Muscle of arm (tissue), 1 donor: ENCODE measurements at regions not wholly inside any gene's neighbourhood (a gene's known extent, or its start where the extent isn't known, plus 50 kb on each side); places are given as distances from the start of the nearest gene placed in this dataset.
"Not testable (repeated sequence)": the region's sequence is repeated elsewhere in the genome, so short reads cannot be mapped to it uniquely, and the experiment has no call there.

Experiments
- DNase-seq: peaks from one replicate; pipeline ENCODE4 v3.0.0-alpha.2; 2013

DNA sequence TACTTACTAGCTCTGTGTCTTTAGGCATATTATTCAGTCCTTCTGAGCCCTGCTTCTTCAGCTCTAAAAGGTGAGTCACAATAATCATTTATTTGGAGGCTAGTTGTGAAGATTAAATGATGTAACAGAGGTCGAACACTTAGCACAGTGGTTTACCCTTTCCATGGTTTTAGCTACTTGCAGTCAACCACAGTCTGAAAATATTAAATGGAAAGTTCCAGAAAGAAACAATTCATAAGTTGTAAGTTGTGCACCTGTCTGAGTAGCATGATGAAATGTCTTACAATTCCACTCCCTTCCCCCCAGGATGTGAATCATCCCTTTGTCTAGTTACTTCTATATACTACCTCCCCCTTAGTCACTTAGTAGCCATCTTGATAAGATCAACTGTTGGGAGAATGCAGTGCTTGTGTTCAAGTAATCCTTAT, 217.6 kb upstream of the THUMPD2 start:
- DNase-seq: no peak

DNA sequence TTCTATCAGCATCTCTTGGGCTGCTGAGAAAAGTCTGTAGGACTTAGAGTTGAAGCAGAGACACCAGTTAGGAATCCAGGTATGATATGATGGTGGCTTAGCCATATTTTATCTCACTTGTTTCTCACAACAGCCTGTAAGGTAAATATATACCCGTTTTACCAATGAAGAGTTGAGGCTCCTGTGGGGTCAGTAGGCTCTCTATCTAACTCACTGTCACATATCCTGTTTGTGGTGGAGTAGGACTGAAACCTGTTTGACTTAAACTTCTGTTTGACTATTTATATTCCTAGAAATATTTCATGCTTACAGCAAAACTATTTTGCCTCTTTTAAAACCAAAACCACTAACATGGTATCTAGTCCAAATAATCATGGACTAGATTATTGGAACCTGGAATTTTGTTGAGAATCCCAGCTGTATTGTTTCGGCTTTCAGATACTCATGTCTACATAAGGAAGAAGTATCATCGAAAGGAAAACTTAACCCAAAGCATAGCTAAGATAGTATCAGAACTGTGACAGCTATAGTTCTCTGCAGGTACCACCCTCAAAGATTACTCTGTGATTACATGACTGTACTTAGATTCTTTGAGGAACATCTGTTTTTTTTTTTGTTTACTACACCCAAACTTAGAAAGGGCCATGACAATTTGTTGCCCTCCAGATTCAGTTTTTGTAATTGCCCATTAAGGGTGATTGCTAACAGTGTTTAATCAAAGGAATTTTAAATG, 216.1 kb upstream of the THUMPD2 start:
- no peak for DNase-seq

DNA sequence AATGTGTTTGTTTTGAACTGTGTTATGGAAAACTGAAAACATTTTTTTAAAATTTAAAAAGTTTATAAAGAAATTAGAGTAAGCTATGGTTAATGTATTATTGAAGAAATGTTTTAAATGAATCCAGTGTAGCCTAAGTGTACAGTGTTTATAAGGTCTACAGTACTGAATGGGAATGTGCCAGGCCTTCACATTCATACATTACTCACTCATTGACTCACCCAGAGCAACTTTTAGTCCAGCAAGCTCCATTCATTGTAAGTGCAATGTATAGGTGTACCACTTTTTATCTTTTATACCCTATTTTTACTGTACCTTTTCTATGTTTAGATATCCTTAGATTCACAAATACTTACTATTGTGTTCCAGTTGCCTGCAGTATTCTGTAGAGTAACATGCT, 215.1 kb upstream of the THUMPD2 start:
- DNase-seq: no peak

DNA sequence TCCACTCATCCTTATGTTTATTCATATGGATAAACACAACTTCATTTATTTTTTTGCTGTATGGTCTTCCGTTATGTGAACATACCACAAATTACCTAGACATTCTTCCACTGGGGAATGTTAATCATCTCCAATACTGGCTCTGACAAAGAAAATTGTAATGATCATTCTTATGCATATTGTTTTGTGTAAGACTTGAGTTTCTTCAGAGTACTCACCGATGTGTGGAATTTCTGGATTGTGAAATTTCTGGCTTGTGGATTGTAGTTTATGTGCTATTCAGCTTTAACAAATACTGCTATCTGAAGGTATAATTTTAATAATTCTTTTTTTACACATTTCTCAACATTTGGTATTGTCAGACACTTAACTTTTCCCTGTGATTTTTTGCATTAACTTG, 212.2 kb upstream of the THUMPD2 start:
- no peak for DNase-seq

- no peak for DNase-seq
Measured at GRCh38 chr2:39990335-39990900, 211.4 kb upstream of the THUMPD2 start.

DNA sequence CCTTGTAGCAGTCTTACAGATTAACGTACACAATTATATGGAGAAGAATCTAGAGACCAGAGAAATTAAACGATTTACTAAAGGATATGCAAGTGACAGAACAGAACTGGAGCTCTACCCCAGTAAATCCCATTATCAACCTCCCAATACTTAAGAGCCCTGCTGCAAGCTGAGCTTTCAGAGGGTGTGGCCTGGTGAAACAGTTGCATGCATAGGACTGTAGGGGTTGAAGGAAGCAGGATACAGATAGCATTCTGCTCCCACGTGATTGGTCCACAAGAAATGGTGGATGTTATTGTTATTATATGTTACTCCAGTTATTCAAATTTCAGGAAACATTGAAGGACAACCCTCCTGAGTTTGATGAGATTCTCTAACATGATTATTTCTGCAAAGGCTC, 210.8 kb upstream of the THUMPD2 start:
- no peak for DNase-seq

GRCh38 chr2:39981883-39982311, 202.8 kb upstream of the THUMPD2 start:
- DNase-seq: peak; percentile 69

DNA sequence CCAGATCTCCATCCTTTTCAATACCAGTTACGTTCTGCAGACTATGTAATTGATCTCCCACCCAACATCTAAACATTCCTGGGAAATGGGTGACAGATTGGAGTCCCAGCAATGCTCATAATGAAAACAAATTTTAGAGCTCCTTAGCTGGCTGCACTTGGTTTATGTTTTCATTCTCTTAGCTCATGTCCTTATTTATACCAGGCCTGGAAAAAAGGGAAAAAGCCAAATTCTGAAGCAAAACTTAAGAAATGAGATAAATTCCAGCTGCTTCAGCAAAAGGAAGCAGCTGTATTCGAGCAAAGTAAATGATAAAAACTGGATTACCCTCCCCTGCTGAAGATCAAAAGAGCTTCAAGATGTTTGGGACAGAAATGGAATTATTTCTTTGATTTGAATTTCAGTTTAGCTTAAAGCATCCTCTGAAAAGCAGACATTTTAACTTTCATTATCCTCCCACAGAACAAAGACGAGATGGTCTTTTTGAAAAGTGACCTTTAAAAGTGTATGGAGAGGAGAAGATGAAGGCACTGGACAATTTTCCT, 196.5 kb upstream of the THUMPD2 start:
- peak; percentile 12 for DNase-seq

GRCh38 chr2:39968037-39968436, 189.0 kb upstream of the THUMPD2 start:
- DNase-seq: no peak

GRCh38 chr2:39960681-39961080, 181.6 kb upstream of the THUMPD2 start:
- DNase-seq: not testable (repeated sequence)

DNA sequence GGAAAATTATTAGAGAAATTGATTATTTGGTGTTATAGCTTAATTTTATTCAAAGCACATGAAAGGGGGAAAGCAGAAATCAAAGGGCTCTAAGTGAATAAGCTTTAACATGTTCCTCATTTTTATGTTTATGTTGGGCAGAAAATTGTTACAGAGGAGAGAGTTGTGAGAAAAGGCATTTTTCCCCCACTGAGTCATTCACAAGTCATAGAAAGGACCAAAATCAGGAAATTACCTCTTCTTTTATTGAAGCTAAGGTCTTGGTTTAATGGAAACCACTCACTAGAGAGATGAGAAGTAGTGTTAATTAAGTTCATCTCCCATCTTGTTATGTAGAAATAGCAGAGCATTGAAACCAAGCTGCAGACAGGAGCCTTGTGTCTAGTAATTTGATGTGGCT, 175.3 kb upstream of the THUMPD2 start:
- DNase-seq: no peak

- no peak for DNase-seq
Measured at GRCh38 chr2:39949131-39949530, 170.1 kb upstream of the THUMPD2 start.

GRCh38 chr2:39948016-39948719, 169.1 kb upstream of the THUMPD2 start:
- DNase-seq: no peak

DNA sequence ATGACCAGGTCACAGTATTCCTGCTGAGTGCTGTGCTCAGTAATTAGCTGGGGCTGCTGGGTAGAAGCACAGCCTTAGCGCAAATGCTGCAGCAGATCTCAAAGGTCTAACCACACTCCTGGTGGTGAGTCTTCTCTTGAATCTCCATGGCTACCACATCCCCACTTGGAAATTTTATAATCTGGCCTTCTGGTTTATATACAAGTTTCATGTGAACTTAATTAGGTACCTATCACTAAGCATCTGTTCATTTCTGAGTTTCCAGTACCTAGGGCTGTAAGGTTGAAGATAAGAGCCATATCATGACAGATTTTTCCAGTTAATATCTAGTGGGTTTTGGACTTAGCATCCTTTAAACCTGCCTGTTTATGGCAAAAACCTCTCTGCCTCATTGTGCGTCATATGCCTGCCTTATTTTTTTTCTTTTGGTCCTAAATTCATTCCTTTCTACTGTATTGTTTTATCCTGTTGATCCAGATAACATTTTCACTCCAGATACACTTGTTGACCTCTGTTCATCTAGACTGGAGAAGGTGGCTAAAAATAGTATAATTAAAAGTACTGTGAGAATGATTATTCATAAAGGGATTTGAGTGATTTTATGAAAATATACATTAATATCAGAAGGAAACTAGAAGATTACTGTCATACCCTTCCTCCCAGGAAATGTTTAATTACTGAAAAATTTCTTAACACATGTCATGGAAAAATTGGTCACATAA, 168.4 kb upstream of the THUMPD2 start:
- no peak for DNase-seq

- DNase-seq: no peak
Measured at GRCh38 chr2:39942950-39943349, 163.9 kb upstream of the THUMPD2 start.

- no peak for DNase-seq
Measured at GRCh38 chr2:39938035-39938835, 159.2 kb upstream of the THUMPD2 start.

- no peak for DNase-seq
Measured at GRCh38 chr2:39937621-39938020, 158.6 kb upstream of the THUMPD2 start.

- no peak for DNase-seq
Measured at GRCh38 chr2:39934851-39935250, 155.8 kb upstream of the THUMPD2 start.

DNA sequence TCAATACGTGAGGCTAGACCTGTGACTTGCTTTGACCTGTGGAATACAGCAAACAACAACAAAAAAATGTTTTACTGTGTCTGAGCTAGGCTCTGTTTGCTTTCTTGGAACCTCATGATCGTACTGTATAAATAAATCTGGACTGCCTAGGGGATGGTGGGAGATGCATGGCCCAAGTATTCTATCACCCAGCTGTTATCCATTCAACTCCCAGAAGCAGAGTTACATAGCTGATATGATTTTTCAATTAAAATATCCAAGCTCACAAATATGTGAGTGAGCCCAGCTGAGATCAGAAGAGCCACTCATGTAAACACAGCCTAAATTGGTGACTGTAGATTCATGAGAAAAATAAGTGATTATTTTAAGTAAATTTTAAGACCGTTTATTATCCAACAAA, 154.1 kb upstream of the THUMPD2 start:
- no peak for DNase-seq

DNA sequence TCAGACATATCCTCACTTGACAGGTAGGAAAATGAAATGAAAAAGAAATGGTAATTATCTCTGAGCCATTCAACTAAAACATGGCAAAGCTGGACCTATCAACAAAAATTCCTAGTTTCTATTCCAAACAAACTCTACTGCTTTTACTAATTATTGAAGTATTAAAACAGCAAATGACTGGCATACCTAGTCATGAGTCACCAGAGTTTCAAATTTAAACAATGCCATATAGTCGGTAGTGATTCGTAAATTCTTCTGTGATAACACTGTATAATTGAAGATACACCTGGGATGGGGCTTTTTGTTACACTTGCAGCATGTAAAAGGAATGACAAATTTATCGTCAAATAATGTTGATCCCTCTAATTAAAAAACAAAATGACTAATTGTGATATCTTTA, 153.1 kb upstream of the THUMPD2 start:
- DNase-seq: no peak

DNA sequence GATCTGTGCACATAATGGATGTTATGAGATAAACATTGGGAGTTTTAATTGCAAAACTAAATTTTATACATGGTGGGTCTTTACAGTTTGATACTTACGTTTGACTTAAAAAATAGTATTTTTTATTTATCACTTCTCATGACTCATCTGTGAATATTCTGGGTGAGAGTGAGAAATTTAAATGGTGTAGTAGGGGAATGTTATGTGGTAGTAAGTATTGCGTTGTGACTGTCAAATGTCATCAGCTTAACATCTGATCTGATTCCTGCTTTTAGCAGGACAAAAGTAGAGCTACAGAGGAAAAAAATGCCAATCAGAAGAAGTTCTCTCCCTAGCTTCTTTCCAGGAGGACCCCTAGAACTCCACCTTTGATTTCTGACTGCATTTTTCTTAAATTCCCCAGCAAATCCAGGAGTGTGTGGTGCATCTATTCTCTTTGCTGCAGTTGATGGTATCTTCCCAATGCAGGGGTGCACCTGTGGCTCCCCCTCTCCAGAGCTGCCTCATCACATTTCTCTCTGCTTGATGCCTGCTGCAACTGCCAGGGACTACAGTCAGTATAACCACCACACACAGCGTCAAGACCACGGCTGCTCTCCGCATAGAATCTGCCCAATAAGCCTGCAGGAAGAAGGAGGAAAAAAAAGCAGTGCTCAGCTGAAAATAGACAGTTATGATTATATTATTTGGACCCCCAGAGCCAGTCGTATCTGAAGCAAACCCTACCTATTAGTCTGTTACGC, 151.3 kb upstream of the THUMPD2 start:
- no peak for DNase-seq
